ENCODE measurements at regions not wholly inside any gene's neighbourhood (a gene's known extent, or its start where the extent isn't known, plus 50 kb on each side); places are given as distances from the start of the nearest gene placed in this dataset.
A peak's percentile ranks its signal among the peaks of the same experiment; 100 is the strongest.

- TF ChIP-seq, protein P1, sequence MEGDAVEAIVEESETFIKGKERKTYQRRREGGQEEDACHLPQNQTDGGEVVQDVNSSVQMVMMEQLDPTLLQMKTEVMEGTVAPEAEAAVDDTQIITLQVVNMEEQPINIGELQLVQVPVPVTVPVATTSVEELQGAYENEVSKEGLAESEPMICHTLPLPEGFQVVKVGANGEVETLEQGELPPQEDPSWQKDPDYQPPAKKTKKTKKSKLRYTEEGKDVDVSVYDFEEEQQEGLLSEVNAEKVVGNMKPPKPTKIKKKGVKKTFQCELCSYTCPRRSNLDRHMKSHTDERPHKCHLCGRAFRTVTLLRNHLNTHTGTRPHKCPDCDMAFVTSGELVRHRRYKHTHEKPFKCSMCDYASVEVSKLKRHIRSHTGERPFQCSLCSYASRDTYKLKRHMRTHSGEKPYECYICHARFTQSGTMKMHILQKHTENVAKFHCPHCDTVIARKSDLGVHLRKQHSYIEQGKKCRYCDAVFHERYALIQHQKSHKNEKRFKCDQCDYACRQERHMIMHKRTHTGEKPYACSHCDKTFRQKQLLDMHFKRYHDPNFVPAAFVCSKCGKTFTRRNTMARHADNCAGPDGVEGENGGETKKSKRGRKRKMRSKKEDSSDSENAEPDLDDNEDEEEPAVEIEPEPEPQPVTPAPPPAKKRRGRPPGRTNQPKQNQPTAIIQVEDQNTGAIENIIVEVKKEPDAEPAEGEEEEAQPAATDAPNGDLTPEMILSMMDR (conservative IDR thresholded peaks at IDR 0.05; ENCODE audit: low read depth, low read length): no peak
- H3K4me3 ChIP-seq (ENCODE audit: low read depth, low read length): no peak overlapping the region
- DNase-seq (ENCODE audit: low read depth): no peak
Measured at GRCh38 chr9:79325501-79325900, 246.3 kb upstream of the TLE4 start.

- no peak overlapping the region for H3K4me3 ChIP-seq (ENCODE audit: low read depth, low read length)
- TF ChIP-seq, protein P1 (conservative IDR thresholded peaks at IDR 0.05; ENCODE audit: low read depth, low read length): no peak
- DNase-seq (ENCODE audit: low read depth): no peak
Measured at GRCh38 chr9:79329861-79330260, 241.9 kb upstream of the TLE4 start.

GRCh38 chr9:79334001-79334400, 237.8 kb upstream of the TLE4 start:
- no peak overlapping the region for H3K4me3 ChIP-seq (ENCODE audit: low read depth, low read length)
- TF ChIP-seq, protein P1 (conservative IDR thresholded peaks at IDR 0.05; ENCODE audit: low read depth, low read length): no peak
- no peak for DNase-seq (ENCODE audit: low read depth)

DNA sequence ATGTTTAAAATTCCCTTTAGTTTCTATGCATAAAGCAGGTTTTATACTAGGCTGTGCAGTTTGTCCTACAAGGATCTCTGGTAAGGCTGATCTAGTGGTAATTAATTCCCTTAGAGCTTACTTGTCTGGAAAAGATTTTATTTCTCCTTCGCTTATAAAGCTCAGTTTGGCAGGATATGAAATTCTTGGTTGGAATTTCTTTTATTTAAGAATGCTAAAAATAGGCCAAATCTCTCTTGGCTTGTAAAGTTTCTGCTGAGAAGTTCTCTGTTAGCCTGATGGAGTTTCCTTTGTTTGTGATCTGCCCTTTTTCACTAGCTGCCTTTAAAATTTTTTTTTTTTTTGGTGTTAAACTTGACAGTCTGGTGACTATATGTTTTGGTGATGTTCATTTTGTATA, 237.1 kb upstream of the TLE4 start:
- no peak for DNase-seq (ENCODE audit: low read depth)
- H3K4me3 ChIP-seq (ENCODE audit: low read depth, low read length): no peak overlapping the region
- TF ChIP-seq, protein P1 (conservative IDR thresholded peaks at IDR 0.05; ENCODE audit: low read depth, low read length): no peak

DNA sequence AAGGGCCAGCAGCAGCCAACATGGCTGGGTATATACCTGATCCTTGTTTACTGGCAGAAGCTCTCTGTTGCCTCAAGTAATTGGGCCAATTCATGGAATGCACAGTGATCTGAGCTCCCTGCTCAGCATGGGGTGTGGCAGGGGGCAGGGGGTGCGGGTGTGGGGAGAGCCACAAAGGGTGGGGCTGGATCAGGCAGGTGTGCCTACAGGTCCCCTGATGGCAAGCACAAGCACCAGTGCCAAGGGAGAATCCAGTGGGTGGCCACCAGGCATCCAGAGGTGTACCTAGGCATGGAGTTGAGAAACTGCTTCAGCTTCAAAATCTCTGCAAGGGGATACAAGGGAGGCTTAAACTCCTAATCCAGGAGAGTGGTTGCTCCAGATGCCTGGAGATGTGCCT, 235.8 kb upstream of the TLE4 start:
- H3K4me3 ChIP-seq (ENCODE audit: low read depth, low read length): no peak overlapping the region
- no peak for DNase-seq (ENCODE audit: low read depth)
- TF ChIP-seq, protein P1 (conservative IDR thresholded peaks at IDR 0.05; ENCODE audit: low read depth, low read length): no peak

- H3K4me3 ChIP-seq (ENCODE audit: low read depth, low read length): no peak overlapping the region
- DNase-seq (ENCODE audit: low read depth): no peak
- TF ChIP-seq, protein P1 (conservative IDR thresholded peaks at IDR 0.05; ENCODE audit: low read depth, low read length): no peak
Measured at GRCh38 chr9:79341561-79341960, 230.2 kb upstream of the TLE4 start.

DNA sequence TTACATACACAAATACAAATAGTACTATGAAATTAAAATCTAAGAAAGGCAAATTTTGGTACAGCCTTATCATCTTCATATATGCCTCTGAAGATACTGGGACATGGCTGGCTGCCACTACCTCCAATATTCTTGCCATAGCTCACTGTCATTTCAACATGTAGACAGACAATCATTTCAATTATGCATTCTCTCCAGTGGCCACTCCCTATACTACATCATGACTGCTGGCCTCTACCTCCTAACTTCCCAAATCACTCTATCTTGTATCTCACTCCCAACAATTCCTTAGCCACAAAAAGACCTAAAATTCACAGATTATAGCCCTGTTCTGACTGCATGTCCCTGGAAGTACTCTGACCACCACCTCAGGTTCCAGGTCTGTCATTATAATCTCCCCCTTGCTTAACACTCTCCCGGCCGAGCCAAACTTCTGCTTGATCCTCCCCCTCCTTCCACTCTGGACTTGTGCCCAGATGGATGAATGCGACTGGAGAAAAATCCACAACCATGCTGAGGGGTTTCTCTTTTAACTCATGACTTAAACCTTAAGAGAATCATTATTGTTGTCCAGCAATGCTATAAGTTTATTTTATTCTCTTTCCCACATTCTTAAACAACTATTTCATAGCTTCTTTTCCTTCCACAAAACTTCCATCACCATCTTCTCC, 225.3 kb upstream of the TLE4 start:
- TF ChIP-seq, protein P1 (conservative IDR thresholded peaks at IDR 0.05; ENCODE audit: low read depth, low read length): no peak
- DNase-seq (ENCODE audit: low read depth): peak; percentile 31
- H3K4me3 ChIP-seq (ENCODE audit: low read depth, low read length): no peak overlapping the region
